Activated CD4-positive, alpha-beta T cell treated with anti-CD3 and anti-CD28 coated beads for 36 hours (primary cell): ENCODE measurements at regions not wholly inside any gene's neighbourhood (a gene's known extent, or its start where the extent isn't known, plus 50 kb on each side); places are given as distances from the start of the nearest gene placed in this dataset.

Experiments
- ATAC-seq: fragments of 200-7000 bp; cut with Tn5 transposase; one replicate; pipeline ENCODE4 v1.10.0; 2021; ENCODE audit warnings: mild to moderate bottlenecking, moderate library complexity
- CTCF ChIA-PET: fragments of 350-600 bp; sonication (Branson Sonifier 250); formaldehyde crosslinking; loops from one replicate; lab custom pipeline; 2021; ENCODE audit warnings: antibody characterized with exemption; lab: Charles Lee
- POLR2A ChIA-PET: fragments of 350-600 bp; sonication (Branson Sonifier 250); formaldehyde crosslinking; loops from one replicate; lab custom pipeline; 2021; ENCODE audit warnings: antibody characterized with exemption, inconsistent platforms; lab: Charles Lee
- DNase-seq: peaks from one replicate; pipeline ENCODE4 v3.0.0-alpha.2; 2020
- H3K27ac Mint-ChIP-seq: one replicate; pipeline ENCODE4 v1.8.0; 2021; ENCODE audit warnings: mixed read lengths
- H3K27me3 Mint-ChIP-seq: one replicate; pipeline ENCODE4 v1.8.0; 2021; ENCODE audit warnings: mixed read lengths
- H3K36me3 Mint-ChIP-seq: one replicate; pipeline ENCODE4 v1.8.0; 2021; ENCODE audit warnings: low read depth, mixed read lengths
- H3K4me1 Mint-ChIP-seq: one replicate; pipeline ENCODE4 v1.8.0; 2021; ENCODE audit warnings: mixed read lengths
- H3K4me3 Mint-ChIP-seq: one replicate; pipeline ENCODE4 v1.8.0; 2021; ENCODE audit warnings: mild to moderate bottlenecking, moderate library complexity, mixed read lengths
- H3K9me3 Mint-ChIP-seq: one replicate; pipeline ENCODE4 v1.8.0; 2021; ENCODE audit warnings: low read depth, mixed read lengths
- intact Hi-C, 2 experiments: fragments of 100-400 bp; cut with DNase I in 1 of 2; cut with micrococcal nuclease in 1 of 2; formaldehyde crosslinking; loops; one replicate each; pipeline versions ENCODE4 v1.14.2 to v1.15.1; 2022 to 2024; cut with DNase I, micrococcal nuclease

GRCh38 chr10:110387983-110388686 is 83.4 kb upstream of the SMNDC1 start:
- H3K27ac Mint-ChIP-seq = peak overlapping the region; percentile 84
- ChIA-PET POLR2A (interaction anchor here (0.6 to 0.7 kb wide), 2 partner anchors 19 to 182 kb away, joined by 3 to 6 read pairs; no protein-coding TSS in a partner anchor), CTCF (interaction anchor here (0.7 kb wide), 1 partner anchor 18 kb away, joined by 3 read pairs; no protein-coding TSS in a partner anchor)
- no peaks in the 10 kb centered on the region for H3K27me3 Mint-ChIP-seq
- H3K36me3 Mint-ChIP-seq = no peaks in the 10 kb centered on the region
- no peak overlapping the region for H3K4me3 Mint-ChIP-seq
- intact Hi-C loops = loop anchor here in 1 of 2 experiments (2.0 kb wide), 1 partner anchor 33 kb away; no protein-coding TSS in a partner anchor
- peak; percentile 54 for DNase-seq
- H3K4me1 Mint-ChIP-seq = peaks cover 30% of the 10 kb centered on the region
- no peaks in the 10 kb centered on the region for H3K9me3 Mint-ChIP-seq
- peak; percentile 68 for ATAC-seq

GRCh38 chr10:110388687-110389052 is 84.0 kb upstream of the SMNDC1 start:
- DNase-seq = no peak
- H3K9me3 Mint-ChIP-seq = no peaks in the 10 kb centered on the region
- ChIA-PET CTCF (interaction anchor here (0.7 to 1.6 kb wide), 2 partner anchors 9 to 18 kb away, joined by 3 to 4 read pairs; no protein-coding TSS in a partner anchor), POLR2A (no interaction called here)
- intact Hi-C loops = loop anchor here in 1 of 2 experiments (2.0 kb wide), 1 partner anchor 34 kb away; no protein-coding TSS in a partner anchor
- H3K27me3 Mint-ChIP-seq = no peaks in the 10 kb centered on the region
- no peak overlapping the region for H3K4me3 Mint-ChIP-seq
- ATAC-seq = peak; percentile 16
- no peaks in the 10 kb centered on the region for H3K36me3 Mint-ChIP-seq
- peak overlapping the region; percentile 84 for H3K27ac Mint-ChIP-seq
- peaks cover 33% of the 10 kb centered on the region for H3K4me1 Mint-ChIP-seq

GRCh38 chr10:110389255-110389654 is 84.5 kb upstream of the SMNDC1 start:
- DNase-seq = no peak
- Mint-ChIP-seq H3K4me3 (no peak overlapping the region), H3K9me3 (no peaks in the 10 kb centered on the region), H3K27ac (peak overlapping the region; percentile 40), H3K27me3 (no peaks in the 10 kb centered on the region), H3K36me3 (no peaks in the 10 kb centered on the region), H3K4me1 (peaks cover 34% of the 10 kb centered on the region)
- CTCF ChIA-PET = interaction anchor here (0.6 to 1.6 kb wide), 2 partner anchors 10 to 27 kb away, joined by 4 read pairs; no protein-coding TSS in a partner anchor
- POLR2A ChIA-PET = no interaction called here
- intact Hi-C loops = loop anchor here in 1 of 2 experiments (2.0 kb wide), 1 partner anchor 34 kb away; no protein-coding TSS in a partner anchor
- no peak for ATAC-seq

- H3K9me3 Mint-ChIP-seq = no peaks in the 10 kb centered on the region
- DNase-seq (no peak), ATAC-seq (no peak)
- no peaks in the 10 kb centered on the region for H3K36me3 Mint-ChIP-seq
- no peak overlapping the region for H3K4me3 Mint-ChIP-seq
- H3K4me1 Mint-ChIP-seq = peaks cover 47% of the 10 kb centered on the region
- no peak overlapping the region for H3K27ac Mint-ChIP-seq
- ChIA-PET CTCF (interaction anchor here (0.6 to 0.9 kb wide), 3 partner anchors 9 to 109 kb away, joined by 3 to 4 read pairs (median 3); no protein-coding TSS in a partner anchor), POLR2A (no interaction called here)
- intact Hi-C loops = no loop called here
- H3K27me3 Mint-ChIP-seq = no peaks in the 10 kb centered on the region
These were observed 86.8 kb upstream of the SMNDC1 start for GRCh38 chr10:110391541-110391940.

- DNase-seq = no peak
- Mint-ChIP-seq H3K27ac (no peak overlapping the region), H3K9me3 (no peaks in the 10 kb centered on the region), H3K4me1 (peaks cover 46% of the 10 kb centered on the region), H3K36me3 (no peaks in the 10 kb centered on the region), H3K4me3 (no peak overlapping the region), H3K27me3 (no peaks in the 10 kb centered on the region)
- ChIA-PET POLR2A (no interaction called here), CTCF (interaction anchor here (0.8 kb wide), 1 partner anchor 108 kb away, joined by 3 read pairs; no protein-coding TSS in a partner anchor)
- ATAC-seq = no peak
- intact Hi-C loops = no loop called here
These were observed 87.4 kb upstream of the SMNDC1 start for GRCh38 chr10:110392121-110392520.

GRCh38 chr10:110392868-110393740 is 88.4 kb upstream of the SMNDC1 start:
- no peak for DNase-seq
- peak overlapping the region; percentile 17 for H3K27ac Mint-ChIP-seq
- no peaks in the 10 kb centered on the region for H3K27me3 Mint-ChIP-seq
- CTCF ChIA-PET = interaction anchor here (0.5 kb wide), 1 partner anchor 88 kb away, joined by 3 read pairs; the partner anchor contains the start of gene SMNDC1
- H3K9me3 Mint-ChIP-seq = no peaks in the 10 kb centered on the region
- no peak overlapping the region for H3K4me3 Mint-ChIP-seq
- intact Hi-C loops = no loop called here
- POLR2A ChIA-PET = no interaction called here
- H3K36me3 Mint-ChIP-seq = no peaks in the 10 kb centered on the region
- peaks cover 37% of the 10 kb centered on the region for H3K4me1 Mint-ChIP-seq
- ATAC-seq = no peak

- H3K36me3 Mint-ChIP-seq = no peaks in the 10 kb centered on the region
- CTCF ChIA-PET = no interaction called here
- H3K4me3 Mint-ChIP-seq = no peak overlapping the region
- no peak overlapping the region for H3K27ac Mint-ChIP-seq
- POLR2A ChIA-PET = no interaction called here
- intact Hi-C loops = no loop called here
- peaks cover 33% of the 10 kb centered on the region for H3K4me1 Mint-ChIP-seq
- DNase-seq = no peak
- H3K9me3 Mint-ChIP-seq = no peaks in the 10 kb centered on the region
- ATAC-seq = no peak
- H3K27me3 Mint-ChIP-seq = no peaks in the 10 kb centered on the region
These were observed 89.1 kb upstream of the SMNDC1 start for GRCh38 chr10:110393866-110394265.

- POLR2A ChIA-PET = no interaction called here
- intact Hi-C loops = no loop called here
- H3K27ac Mint-ChIP-seq = no peak overlapping the region
These were observed 89.6 kb upstream of the SMNDC1 start for GRCh38 chr10:110394296-110394695.

GRCh38 chr10:110394898-110395297 is 90.2 kb upstream of the SMNDC1 start:
- POLR2A ChIA-PET = no interaction called here
- no peak overlapping the region for H3K4me3 Mint-ChIP-seq
- CTCF ChIA-PET = interaction anchor here (0.6 to 1.0 kb wide), 2 partner anchors 8 to 33 kb away, joined by 3 read pairs; no protein-coding TSS in a partner anchor
- peaks cover 30% of the 10 kb centered on the region for H3K4me1 Mint-ChIP-seq
- intact Hi-C loops = no loop called here
- ATAC-seq (no peak), DNase-seq (no peak)
- H3K27me3 Mint-ChIP-seq = no peaks in the 10 kb centered on the region
- no peak overlapping the region for H3K27ac Mint-ChIP-seq
- no peaks in the 10 kb centered on the region for H3K36me3 Mint-ChIP-seq
- H3K9me3 Mint-ChIP-seq = no peaks in the 10 kb centered on the region

More at GRCh38 chr10:110394296-110394695, 89.6 kb upstream of the SMNDC1 start:
- DNase-seq = no peak
- Mint-ChIP-seq H3K27me3 (no peaks in the 10 kb centered on the region), H3K9me3 (no peaks in the 10 kb centered on the region), H3K4me3 (no peak overlapping the region), H3K36me3 (no peaks in the 10 kb centered on the region), H3K4me1 (peaks cover 33% of the 10 kb centered on the region)
- ATAC-seq = no peak
- CTCF ChIA-PET = no interaction called here

- CTCF ChIA-PET = interaction anchor here (0.6 to 1.7 kb wide), 6 partner anchors 9 to 46 kb away, joined by 3 to 5 read pairs (median 3); no protein-coding TSS in a partner anchor
- DNase-seq (peak; percentile 74), ATAC-seq (peak; percentile 95)
- Mint-ChIP-seq H3K9me3 (no peaks in the 10 kb centered on the region), H3K36me3 (no peaks in the 10 kb centered on the region), H3K27ac (peak overlapping the region; percentile 74), H3K27me3 (no peaks in the 10 kb centered on the region), H3K4me1 (peaks cover 30% of the 10 kb centered on the region), H3K4me3 (no peak overlapping the region)
- intact Hi-C loops = loop anchor here in 1 of 2 experiments (2.0 kb wide), 1 partner anchor 23 kb away; no protein-coding TSS in a partner anchor
- POLR2A ChIA-PET = interaction anchor here (1.0 kb wide), 1 partner anchor 39 kb away, joined by 4 read pairs; no protein-coding TSS in a partner anchor
These were observed 90.9 kb upstream of the SMNDC1 start for GRCh38 chr10:110395350-110396283.
